Right kidney (tissue), 1 donor: ENCODE measurements at regions not wholly inside any gene's neighbourhood (a gene's known extent, or its start where the extent isn't known, plus 50 kb on each side); places are given as distances from the start of the nearest gene placed in this dataset.

Experiments
- DNase-seq: peaks from one replicate; pipeline ENCODE4 v3.0.0-alpha.2; 2016

- DNase-seq = no peak
Measured at GRCh38 chr6:2502998-2503674, 247.6 kb downstream of the MYLK4 start.

GRCh38 chr6:2502096-2502997, 248.4 kb downstream of the MYLK4 start:
- DNase-seq = no peak

- DNase-seq = no peak
Measured at GRCh38 chr6:2497922-2498623, 252.6 kb downstream of the MYLK4 start.

GRCh38 chr6:2496291-2496690, 250.9 kb upstream of the GMDS start:
- no peak for DNase-seq

GRCh38 chr6:2492686-2493523, 247.5 kb upstream of the GMDS start:
- no peak for DNase-seq

GRCh38 chr6:2491137-2491536, 245.7 kb upstream of the GMDS start:
- DNase-seq = no peak

GRCh38 chr6:2488578-2488977, 243.2 kb upstream of the GMDS start:
- DNase-seq = no peak

- DNase-seq = no peak
Measured at GRCh38 chr6:2485116-2485515, 239.7 kb upstream of the GMDS start.

GRCh38 chr6:2482773-2483172, 237.4 kb upstream of the GMDS start:
- DNase-seq = no peak

- no peak for DNase-seq
Measured at GRCh38 chr6:2481307-2481706, 235.9 kb upstream of the GMDS start.

GRCh38 chr6:2480267-2480966, 235.0 kb upstream of the GMDS start:
- no peak for DNase-seq

GRCh38 chr6:2478200-2478599, 232.8 kb upstream of the GMDS start:
- peak; percentile 53 for DNase-seq

- no peak for DNase-seq
Measured at GRCh38 chr6:2477666-2478065, 232.3 kb upstream of the GMDS start.

GRCh38 chr6:2477250-2477649, 231.8 kb upstream of the GMDS start:
- no peak for DNase-seq

- no peak for DNase-seq
Measured at GRCh38 chr6:2476376-2476775, 231.0 kb upstream of the GMDS start.

- no peak for DNase-seq
Measured at GRCh38 chr6:2471472-2471871, 226.1 kb upstream of the GMDS start.

GRCh38 chr6:2469428-2469827, 224.0 kb upstream of the GMDS start:
- no peak for DNase-seq

- no peak for DNase-seq
Measured at GRCh38 chr6:2468601-2468955, 223.2 kb upstream of the GMDS start.

GRCh38 chr6:2467929-2468600, 222.7 kb upstream of the GMDS start:
- no peak for DNase-seq

GRCh38 chr6:2465336-2465735, 219.9 kb upstream of the GMDS start:
- DNase-seq = no peak

GRCh38 chr6:2464641-2465040, 219.2 kb upstream of the GMDS start:
- no peak for DNase-seq
